H9 (cell line): ENCODE measurements at regions not wholly inside any gene's neighbourhood (a gene's known extent, or its start where the extent isn't known, plus 50 kb on each side); places are given as distances from the start of the nearest gene placed in this dataset.

Source experiments
- DNase-seq: peaks from one replicate; pipeline ENCODE4 v3.0.0-alpha.2; 2017
- H2AFZ ChIP-seq: one replicate; pipeline ENCODE4 v1.6.1; 2013; ENCODE audit warnings: mild to moderate bottlenecking, low read length, control low read depth, moderate library complexity
- H2AK5ac ChIP-seq: 2 replicates; pipeline ENCODE4 v1.6.1; 2013; ENCODE audit warnings: low read length, control low read depth, mixed read lengths; ENCODE audit not compliant: insufficient read length
- H2BK120ac ChIP-seq: one replicate; pipeline ENCODE4 v1.6.1; 2013; ENCODE audit warnings: low read depth, mild to moderate bottlenecking, low read length, control low read depth, inconsistent platforms; ENCODE audit not compliant: poor library complexity, severe bottlenecking
- H2BK12ac ChIP-seq: 2 replicates; pipeline ENCODE4 v1.6.1; 2013; ENCODE audit warnings: low read length, control low read depth, mixed read lengths, low read depth; ENCODE audit not compliant: insufficient read length
- H2BK15ac ChIP-seq: 2 replicates; pipeline ENCODE4 v1.6.1; 2013; ENCODE audit warnings: low read depth, low read length, control low read depth
- H2BK20ac ChIP-seq: one replicate; pipeline ENCODE4 v1.6.1; 2013; ENCODE audit warnings: low read depth, mild to moderate bottlenecking, low read length, control low read depth, inconsistent platforms; ENCODE audit not compliant: poor library complexity, severe bottlenecking
- H2BK5ac ChIP-seq: 2 replicates; pipeline ENCODE4 v1.6.1; 2013; ENCODE audit warnings: low read length, control low read depth, mixed read lengths; ENCODE audit not compliant: insufficient read length
- H3K14ac ChIP-seq: 2 replicates; pipeline ENCODE4 v1.6.1; 2013; ENCODE audit warnings: low read length, control low read depth; ENCODE audit not compliant: insufficient read depth
- H3K18ac ChIP-seq: 2 replicates; pipeline ENCODE4 v1.6.1; 2013; ENCODE audit warnings: low read depth, mild to moderate bottlenecking, mixed read lengths, low read length, control low read depth; ENCODE audit not compliant: insufficient read length
- H3K23ac ChIP-seq: 2 replicates; pipeline ENCODE4 v1.6.1; 2013; ENCODE audit warnings: low read length, control low read depth, mixed read lengths, low read depth; ENCODE audit not compliant: insufficient read length
- H3K23me2 ChIP-seq: 2 replicates; pipeline ENCODE4 v1.6.1; 2013; ENCODE audit warnings: low read depth, mild to moderate bottlenecking, mixed read lengths, low read length, control low read depth; ENCODE audit not compliant: insufficient read length, poor library complexity, severe bottlenecking
- H3K27ac ChIP-seq: 2 replicates; pipeline ENCODE4 v1.5.1; 2013; ENCODE audit warnings: low read length, control low read depth, mixed read lengths, low read depth; ENCODE audit not compliant: insufficient read length
- H3K27me3 ChIP-seq: 2 replicates; pipeline ENCODE4 v1.6.1; 2013; ENCODE audit warnings: low read length, control low read depth, inconsistent platforms; ENCODE audit not compliant: insufficient read depth
- H3K4ac ChIP-seq: 2 replicates; pipeline ENCODE4 v1.6.1; 2013; ENCODE audit warnings: low read depth, mild to moderate bottlenecking, control low read depth, inconsistent platforms, low read length, moderate library complexity
- H3K4me1 ChIP-seq: 2 replicates; pipeline ENCODE4 v1.6.1; 2013; ENCODE audit warnings: low read length, control low read depth, inconsistent platforms; ENCODE audit not compliant: insufficient read depth
- H3K4me2 ChIP-seq: 2 replicates; pipeline ENCODE4 v1.6.1; 2013; ENCODE audit warnings: low read length, control low read depth, mixed read lengths; ENCODE audit not compliant: insufficient read length, insufficient read depth
- H3K56ac ChIP-seq: 2 replicates; pipeline ENCODE4 v1.6.1; 2013; ENCODE audit warnings: low read depth, mild to moderate bottlenecking, mixed read lengths, low read length, control low read depth; ENCODE audit not compliant: insufficient read length
- H3K79me1 ChIP-seq: 2 replicates; pipeline ENCODE4 v1.6.1; 2013; ENCODE audit warnings: low read depth, mild to moderate bottlenecking, moderate library complexity, low read length, control low read depth, inconsistent platforms; ENCODE audit not compliant: insufficient read depth, poor library complexity, severe bottlenecking
- H3K79me2 ChIP-seq: 2 replicates; pipeline ENCODE4 v1.6.1; 2013; ENCODE audit warnings: low read length, control low read depth, inconsistent platforms; ENCODE audit not compliant: insufficient read depth
- H3K9ac ChIP-seq: 2 replicates; pipeline ENCODE4 v1.6.1; 2013; ENCODE audit warnings: low read length, control low read depth, mixed read lengths; ENCODE audit not compliant: insufficient read length; ENCODE audit errors: extremely low read depth
- H3K9me3 ChIP-seq: one replicate; pipeline ENCODE4 v1.6.1; 2013; ENCODE audit warnings: low read depth, low read length, inconsistent platforms; ENCODE audit not compliant: control insufficient read depth
- H3T11ph ChIP-seq: one replicate; pipeline ENCODE4 v1.6.1; 2013; ENCODE audit warnings: mild to moderate bottlenecking, low read length, control low read depth, inconsistent platforms
- H4K20me1 ChIP-seq: one replicate; pipeline ENCODE4 v1.6.1; 2013; ENCODE audit not compliant: control insufficient read depth, insufficient read length, insufficient read depth
- H4K5ac ChIP-seq: 2 replicates; pipeline ENCODE4 v1.6.1; 2013; ENCODE audit warnings: low read depth, mild to moderate bottlenecking, mixed read lengths, low read length, control low read depth; ENCODE audit not compliant: insufficient read length
- H4K8ac ChIP-seq: replicated peaks from 2 replicates; pipeline ENCODE4 v1.6.1; 2013; ENCODE audit warnings: low read length, control low read depth, mixed read lengths, low read depth; ENCODE audit not compliant: insufficient read length
- H4K91ac ChIP-seq: 2 replicates; pipeline ENCODE4 v1.6.1; 2013; ENCODE audit warnings: low read depth, mild to moderate bottlenecking, moderate library complexity, mixed read lengths, low read length, control low read depth; ENCODE audit not compliant: insufficient read length
- H3K27ac Mint-ChIP-seq, 3 experiments: 2 replicates in 2 of 3; 3 replicates in 1 of 3; pipeline ENCODE4 v1.8.0; 2020 to 2021; ENCODE audit warnings: mixed read lengths in 3 of 3, mild to moderate bottlenecking in 1 of 3, moderate library complexity in 1 of 3
- H3K27me3 Mint-ChIP-seq: 2 replicates; pipeline ENCODE4 v1.8.0; 2021; ENCODE audit warnings: low read depth, mild to moderate bottlenecking, moderate library complexity, mixed read lengths
- H3K36me3 Mint-ChIP-seq, 3 experiments: 2 replicates in 2 of 3; 3 replicates in 1 of 3; pipeline ENCODE4 v1.8.0; 2020 to 2021; ENCODE audit warnings: low read depth in 3 of 3, mixed read lengths in 3 of 3; ENCODE audit not compliant: insufficient read depth in 1 of 3
- H3K4me1 Mint-ChIP-seq, 2 experiments: 2 replicates each; pipeline ENCODE4 v1.8.0; 2020; ENCODE audit warnings: mixed read lengths in 2 of 2
- H3K4me3 Mint-ChIP-seq, 2 experiments: 2 replicates in 1 of 2; 3 replicates in 1 of 2; pipeline ENCODE4 v1.8.0; 2020 to 2021; ENCODE audit warnings: mild to moderate bottlenecking in 2 of 2, mixed read lengths in 2 of 2, moderate library complexity in 1 of 2
- H3K9me3 Mint-ChIP-seq, 2 experiments: 2 replicates in 1 of 2; 3 replicates in 1 of 2; pipeline ENCODE4 v1.8.0; 2020; ENCODE audit warnings: mild to moderate bottlenecking in 2 of 2, mixed read lengths in 2 of 2, moderate library complexity in 1 of 2
- CTCF ChIP-seq: fragments of 200-600 bp; sonication (generic); conservative IDR thresholded peaks from 3 replicates; pipeline ENCODE4 v1.8.0; 2021; ENCODE audit warnings: antibody characterized with exemption, mild to moderate bottlenecking
- WGBS: extraction: QIAGEN DNeasy Blood & Tissue Kit; methylation state at CpG from one replicate; pipeline ENCODE4 v1.1.7; 2013; ENCODE audit warnings: missing lambda C conversion rate, low lambda C conversion rate, mixed read lengths; ENCODE audit not compliant: insufficient read length; ENCODE audit errors: extremely low coverage; 5-methylcytosine and 5-hydroxymethylcytosine counted together

GRCh38 chrX:42420426-42420825 lies 357.5 kb downstream of the PPP1R2C start:
- no peak overlapping the region for H4K8ac ChIP-seq
- no peaks in the 10 kb centered on the region for H3K79me1 ChIP-seq
- Mint-ChIP-seq H3K4me1 (peaks cover 6 to 7% of the 10 kb centered on the region in 2 experiments; a peak in 3 of 4 replicates), H3K36me3 (peaks cover 0 to 4% (median 1%) of the 10 kb centered on the region in 3 experiments; a peak in 2 of 7 replicates), H3K9me3 (peaks cover 2 to 48% of the 10 kb centered on the region in 2 experiments; a peak in 4 of 5 replicates), H3K27me3 (no peaks in the 10 kb centered on the region), H3K27ac (peak overlapping the region in 1 of 3 experiments; percentile 54; a peak in 1 of 7 replicates), H3K4me3 (no peak overlapping the region)
- H3K9me3 ChIP-seq: no peaks in the 10 kb centered on the region
- H2BK5ac ChIP-seq: no peak overlapping the region
- H2BK12ac ChIP-seq: no peak overlapping the region
- no peak overlapping the region for H2BK20ac ChIP-seq
- H3K23me2 ChIP-seq: no peaks in the 10 kb centered on the region
- no peak overlapping the region for H4K5ac ChIP-seq
- no peak for TF ChIP-seq CTCF
- no peak overlapping the region for H4K91ac ChIP-seq
- H3K79me2 ChIP-seq: no peaks in the 10 kb centered on the region
- H3K4me1 ChIP-seq: no peaks in the 10 kb centered on the region
- no peak overlapping the region for H2AK5ac ChIP-seq
- WGBS: no CpG with 5 or more reads among the region's 4 CpGs
- no peak overlapping the region for H2AFZ ChIP-seq
- H3K27ac ChIP-seq: no peak overlapping the region
- no peak overlapping the region for H2BK120ac ChIP-seq
- H3K27me3 ChIP-seq: no peaks in the 10 kb centered on the region
- no peak for DNase-seq
- no peak overlapping the region for H3K14ac ChIP-seq
- H2BK15ac ChIP-seq: no peak overlapping the region
- H3K9ac ChIP-seq: no peak overlapping the region
- no peaks in the 10 kb centered on the region for H4K20me1 ChIP-seq
- no peak overlapping the region for H3K56ac ChIP-seq
- H3K4ac ChIP-seq: no peak overlapping the region
- H3K23ac ChIP-seq: no peak overlapping the region
- no peak overlapping the region for H3K18ac ChIP-seq
- no peak overlapping the region for H3T11ph ChIP-seq
- H3K4me2 ChIP-seq: no peak overlapping the region
